IPS-20b (cell line): ENCODE measurements at regions not wholly inside any gene's neighbourhood (a gene's known extent, or its start where the extent isn't known, plus 50 kb on each side); places are given as distances from the start of the nearest gene placed in this dataset.

ENCODE experiments used
- H3K27ac ChIP-seq: one replicate; pipeline ENCODE4 v1.5.1; 2013; ENCODE audit warnings: low read length
- H3K27me3 ChIP-seq: 2 replicates; pipeline ENCODE4 v1.6.1; 2013; ENCODE audit warnings: mild to moderate bottlenecking, low read length, inconsistent platforms; ENCODE audit not compliant: insufficient read depth
- H3K36me3 ChIP-seq: 2 replicates; pipeline ENCODE4 v1.6.1; 2013; ENCODE audit warnings: low read depth, mild to moderate bottlenecking, inconsistent platforms, low read length, moderate library complexity; ENCODE audit not compliant: insufficient read depth
- H3K4me1 ChIP-seq: 2 replicates; pipeline ENCODE4 v1.6.1; 2013; ENCODE audit warnings: mild to moderate bottlenecking, control low read depth, inconsistent platforms, low read length, moderate library complexity; ENCODE audit not compliant: insufficient read depth
- H3K4me3 ChIP-seq: 2 replicates; pipeline ENCODE4 v1.5.1; 2013; ENCODE audit warnings: mild to moderate bottlenecking, low read length, inconsistent platforms
- H3K9ac ChIP-seq: 2 replicates; pipeline ENCODE4 v1.6.1; 2013; ENCODE audit warnings: low read depth, mild to moderate bottlenecking, inconsistent platforms, low read length, moderate library complexity
- H3K9me3 ChIP-seq: 2 replicates; pipeline ENCODE4 v1.6.1; 2013; ENCODE audit warnings: mild to moderate bottlenecking, low read depth, low read length, inconsistent platforms; ENCODE audit not compliant: insufficient read depth

DNA sequence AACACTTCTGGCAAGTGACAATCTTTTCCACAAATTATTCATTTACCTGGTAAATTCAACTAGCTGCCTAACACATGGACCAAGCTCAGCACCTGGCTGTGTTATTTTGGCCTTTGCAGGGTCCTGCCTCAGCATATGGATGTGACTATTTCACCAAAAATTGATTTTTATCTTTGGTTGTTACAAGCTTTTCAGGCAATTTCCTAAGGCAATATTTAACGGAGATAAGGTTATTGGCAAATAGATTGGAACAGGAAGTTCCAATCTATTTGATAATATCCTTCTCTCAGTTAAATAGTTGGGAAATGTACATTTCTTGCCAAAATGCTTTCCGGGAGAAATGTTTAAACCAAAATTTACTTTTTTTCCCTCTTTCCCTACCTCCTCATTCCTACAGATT is 415.2 kb upstream of the SMARCA2 start:
- H3K9me3 ChIP-seq: no peaks in the 10 kb centered on the region
- no peaks in the 10 kb centered on the region for H3K27me3 ChIP-seq
- H3K36me3 ChIP-seq: no peaks in the 10 kb centered on the region
- no peak overlapping the region for H3K4me3 ChIP-seq
- H3K27ac ChIP-seq: no peak overlapping the region
- H3K4me1 ChIP-seq: no peaks in the 10 kb centered on the region
- H3K9ac ChIP-seq: no peak overlapping the region

- H3K27me3 ChIP-seq: no peaks in the 10 kb centered on the region
- no peaks in the 10 kb centered on the region for H3K36me3 ChIP-seq
- H3K4me3 ChIP-seq: no peak overlapping the region
- H3K27ac ChIP-seq: no peak overlapping the region
- no peaks in the 10 kb centered on the region for H3K4me1 ChIP-seq
- H3K9me3 ChIP-seq: no peaks in the 10 kb centered on the region
- H3K9ac ChIP-seq: no peak overlapping the region
These were observed 410.1 kb upstream of the SMARCA2 start for GRCh38 chr9:1604942-1605560.

- H3K4me1 ChIP-seq: no peaks in the 10 kb centered on the region
- H3K27me3 ChIP-seq: no peaks in the 10 kb centered on the region
- H3K9ac ChIP-seq: no peak overlapping the region
- H3K4me3 ChIP-seq: no peak overlapping the region
- H3K27ac ChIP-seq: no peak overlapping the region
- no peaks in the 10 kb centered on the region for H3K36me3 ChIP-seq
- no peaks in the 10 kb centered on the region for H3K9me3 ChIP-seq
These were observed 408.9 kb upstream of the SMARCA2 start for GRCh38 chr9:1606253-1606652.

DNA sequence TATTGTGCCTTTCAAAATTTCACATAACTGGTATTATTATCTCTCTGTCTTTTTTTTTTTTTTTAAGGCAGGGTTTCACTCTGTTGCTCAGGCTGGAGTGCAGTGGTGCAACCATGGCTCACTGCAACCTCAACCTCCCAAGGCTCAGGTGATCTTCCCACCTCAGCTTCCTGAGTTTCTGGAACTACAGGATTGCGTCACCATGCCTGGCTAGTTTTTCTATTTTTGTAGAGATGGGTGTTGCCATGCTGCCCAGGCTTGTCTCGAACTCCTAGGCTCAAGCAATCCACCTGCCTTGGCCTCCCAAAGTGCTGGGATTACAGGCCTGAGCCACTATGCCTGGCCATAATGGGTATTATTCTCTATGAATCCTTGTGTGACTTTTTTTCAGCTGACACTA is 402.3 kb upstream of the SMARCA2 start:
- H3K9me3 ChIP-seq: no peaks in the 10 kb centered on the region
- no peaks in the 10 kb centered on the region for H3K4me1 ChIP-seq
- H3K27me3 ChIP-seq: no peaks in the 10 kb centered on the region
- H3K4me3 ChIP-seq: no peak overlapping the region
- H3K36me3 ChIP-seq: no peaks in the 10 kb centered on the region
- H3K9ac ChIP-seq: no peak overlapping the region
- no peak overlapping the region for H3K27ac ChIP-seq

DNA sequence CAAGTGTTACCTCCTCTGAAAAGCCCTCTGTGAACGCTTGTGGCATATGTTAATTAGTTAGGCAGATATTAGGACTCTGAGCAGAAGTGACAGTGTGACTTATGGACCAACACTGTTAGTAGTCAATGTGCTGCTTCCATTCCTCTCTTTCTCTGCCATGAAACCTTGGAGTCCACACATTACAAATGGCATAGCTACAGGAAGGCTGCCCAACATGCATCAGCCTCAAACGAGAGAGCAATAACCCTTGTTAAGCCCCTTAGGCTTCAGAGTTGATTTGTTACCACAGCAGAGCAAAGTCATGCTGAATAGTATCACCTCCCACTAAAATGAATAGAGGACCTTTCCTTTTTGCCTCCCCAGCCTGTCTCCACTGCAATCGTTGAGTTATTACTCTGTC is 397.7 kb upstream of the SMARCA2 start:
- Histone ChIP-seq H3K27me3 (no peaks in the 10 kb centered on the region), H3K9me3 (no peaks in the 10 kb centered on the region), H3K4me1 (no peaks in the 10 kb centered on the region), H3K36me3 (no peaks in the 10 kb centered on the region), H3K4me3 (no peak overlapping the region), H3K9ac (no peak overlapping the region), H3K27ac (no peak overlapping the region)

GRCh38 chr9:1619915-1620710 is 395.0 kb upstream of the SMARCA2 start:
- H3K4me3 ChIP-seq: no peak overlapping the region
- H3K9me3 ChIP-seq: no peaks in the 10 kb centered on the region
- H3K4me1 ChIP-seq: no peaks in the 10 kb centered on the region
- no peaks in the 10 kb centered on the region for H3K27me3 ChIP-seq
- H3K9ac ChIP-seq: no peak overlapping the region
- H3K36me3 ChIP-seq: no peaks in the 10 kb centered on the region
- no peak overlapping the region for H3K27ac ChIP-seq

GRCh38 chr9:1637401-1637800 is 377.7 kb upstream of the SMARCA2 start:
- no peaks in the 10 kb centered on the region for H3K27me3 ChIP-seq
- H3K9ac ChIP-seq: no peak overlapping the region
- no peaks in the 10 kb centered on the region for H3K36me3 ChIP-seq
- H3K9me3 ChIP-seq: no peaks in the 10 kb centered on the region
- no peaks in the 10 kb centered on the region for H3K4me1 ChIP-seq
- no peak overlapping the region for H3K27ac ChIP-seq
- no peak overlapping the region for H3K4me3 ChIP-seq

GRCh38 chr9:1639166-1639565 is 376.0 kb upstream of the SMARCA2 start:
- no peaks in the 10 kb centered on the region for H3K4me1 ChIP-seq
- H3K9ac ChIP-seq: no peak overlapping the region
- no peak overlapping the region for H3K27ac ChIP-seq
- no peaks in the 10 kb centered on the region for H3K36me3 ChIP-seq
- H3K4me3 ChIP-seq: no peak overlapping the region
- no peaks in the 10 kb centered on the region for H3K27me3 ChIP-seq
- no peaks in the 10 kb centered on the region for H3K9me3 ChIP-seq

DNA sequence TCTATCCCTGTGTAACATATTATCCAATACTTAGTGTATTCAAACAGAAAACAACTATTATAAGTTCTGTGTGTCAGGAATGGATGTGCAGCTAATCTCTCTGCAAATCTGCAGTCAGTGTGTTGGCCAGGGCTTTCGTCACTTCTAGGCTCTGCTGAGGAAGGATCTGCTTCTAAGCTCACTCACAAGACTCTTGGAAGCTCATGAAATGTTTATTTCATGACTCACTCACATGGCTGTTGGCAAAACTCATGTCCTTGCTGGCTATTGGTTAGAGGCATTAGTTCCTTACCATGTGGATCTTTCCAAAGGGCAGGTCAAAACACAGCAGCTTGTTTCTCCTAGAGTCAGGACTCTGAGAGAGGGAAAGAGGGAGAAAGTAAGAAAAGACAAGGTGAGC is 367.4 kb upstream of the SMARCA2 start:
- H3K9me3 ChIP-seq: no peaks in the 10 kb centered on the region
- H3K36me3 ChIP-seq: no peaks in the 10 kb centered on the region
- H3K4me3 ChIP-seq: no peak overlapping the region
- H3K9ac ChIP-seq: no peak overlapping the region
- H3K27ac ChIP-seq: no peak overlapping the region
- no peaks in the 10 kb centered on the region for H3K4me1 ChIP-seq
- no peaks in the 10 kb centered on the region for H3K27me3 ChIP-seq

DNA sequence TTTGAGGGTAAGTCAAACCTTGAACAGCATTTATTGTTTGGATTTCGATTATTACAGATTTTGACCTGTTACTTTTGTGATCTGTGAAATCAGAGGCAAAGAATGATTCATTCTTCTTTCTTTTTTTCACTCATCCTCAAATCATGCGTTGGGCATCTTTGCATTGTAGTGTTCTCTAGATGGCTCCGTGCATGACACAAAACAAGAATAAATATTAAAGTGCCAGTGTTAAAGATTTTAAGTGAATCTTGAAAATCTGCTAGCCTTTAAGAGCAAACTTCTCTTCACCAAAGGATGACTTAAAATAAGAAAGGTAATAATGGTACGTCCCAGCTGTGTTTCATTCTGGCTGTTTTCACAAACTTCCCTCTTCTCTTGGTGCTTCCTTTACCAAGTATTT is 361.9 kb upstream of the SMARCA2 start:
- Histone ChIP-seq H3K4me3 (no peak overlapping the region), H3K36me3 (no peaks in the 10 kb centered on the region), H3K4me1 (no peaks in the 10 kb centered on the region), H3K27ac (no peak overlapping the region), H3K9ac (no peak overlapping the region), H3K9me3 (no peaks in the 10 kb centered on the region; the same call in 1 of the 2 replicates), H3K27me3 (no peaks in the 10 kb centered on the region)

DNA sequence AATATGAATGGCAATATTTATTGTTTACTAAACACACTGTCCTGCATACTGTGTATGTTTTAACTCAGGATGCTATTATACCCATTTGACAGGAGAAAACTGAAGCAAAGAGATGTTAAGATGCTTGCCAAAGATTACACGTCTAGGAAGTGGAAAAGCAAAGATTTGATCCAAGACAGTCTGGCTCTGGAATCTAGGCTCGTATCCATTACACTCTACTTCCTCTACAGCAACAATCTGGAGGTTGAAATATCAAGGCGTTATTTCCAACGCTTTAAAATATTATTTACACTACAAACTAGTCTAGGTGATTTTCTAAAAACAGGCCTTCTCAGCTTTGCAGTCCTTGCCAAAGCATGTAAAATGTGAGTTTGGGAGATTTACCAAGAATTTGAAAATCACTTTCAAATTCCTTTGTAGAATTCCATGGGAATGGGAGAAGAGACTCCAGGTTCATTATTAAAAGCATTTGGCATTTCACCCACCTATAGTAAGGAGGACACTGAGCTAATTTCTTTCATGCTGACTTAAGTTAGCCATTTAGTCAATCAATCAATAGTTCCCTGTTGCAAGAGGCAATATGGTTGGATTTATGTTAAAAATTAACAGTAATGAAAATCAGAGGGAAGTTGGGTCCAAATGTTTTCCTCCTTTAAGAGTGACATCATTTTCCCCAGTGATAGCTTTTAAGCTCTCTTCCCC is 356.3 kb upstream of the SMARCA2 start:
- no peak overlapping the region for H3K4me3 ChIP-seq
- H3K36me3 ChIP-seq: no peaks in the 10 kb centered on the region
- no peaks in the 10 kb centered on the region for H3K27me3 ChIP-seq
- no peak overlapping the region for H3K9ac ChIP-seq
- H3K27ac ChIP-seq: no peak overlapping the region
- no peaks in the 10 kb centered on the region for H3K9me3 ChIP-seq
- H3K4me1 ChIP-seq: no peaks in the 10 kb centered on the region

DNA sequence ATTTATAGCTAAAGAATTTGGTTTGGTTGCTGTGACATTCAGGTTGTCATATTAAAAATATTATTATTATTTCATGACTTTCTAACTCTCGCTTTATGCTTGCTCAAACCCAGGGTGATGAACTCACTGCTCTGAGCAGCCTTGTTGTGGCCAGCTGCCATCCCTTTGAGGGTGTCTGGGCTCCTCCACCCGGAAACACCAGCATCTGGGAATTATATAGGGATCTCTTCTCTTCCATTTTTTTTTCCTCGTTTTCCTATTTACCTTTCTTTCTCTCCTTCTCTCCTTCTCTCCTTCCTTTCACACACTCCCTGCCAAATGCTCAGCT is 355.8 kb upstream of the SMARCA2 start:
- Histone ChIP-seq H3K9me3 (peaks cover under 1% of the 10 kb centered on the region), H3K4me3 (no peak overlapping the region), H3K36me3 (no peaks in the 10 kb centered on the region), H3K4me1 (no peaks in the 10 kb centered on the region), H3K27me3 (no peaks in the 10 kb centered on the region), H3K27ac (no peak overlapping the region), H3K9ac (no peak overlapping the region)
